DND-41 (cell line): ENCODE measurements at regions not wholly inside any gene's neighbourhood (a gene's known extent, or its start where the extent isn't known, plus 50 kb on each side); places are given as distances from the start of the nearest gene placed in this dataset.

Experiments used
- ATAC-seq: fragments of 200-7000 bp; cut with Tn5 transposase; 3 replicates; pipeline ENCODE4 v1.9.1; 2021; ENCODE audit warnings: low read depth; ENCODE audit not compliant: insufficient read depth
- DNase-seq: peaks from one replicate; pipeline ENCODE4 v3.0.0-alpha.2; 2020
- H2AFZ ChIP-seq: 2 replicates; pipeline ENCODE4 v1.6.0; 2012; ENCODE audit warnings: low read depth, low read length
- H3K27ac ChIP-seq: 2 replicates; pipeline ENCODE4 v1.5.1; 2012; ENCODE audit warnings: low read length, inconsistent platforms
- H3K27me3 ChIP-seq: fragments of 200-600 bp; sonication (generic); 2 replicates; pipeline ENCODE4 v1.6.0; 2012; ENCODE audit warnings: low read length, mild to moderate bottlenecking, inconsistent platforms; ENCODE audit not compliant: insufficient read depth, poor library complexity
- H3K36me3 ChIP-seq: 2 replicates; pipeline ENCODE4 v1.5.1; 2012; ENCODE audit warnings: low read length, inconsistent platforms; ENCODE audit not compliant: insufficient read depth
- H3K4me1 ChIP-seq: 2 replicates; pipeline ENCODE4 v1.5.1; 2012; ENCODE audit warnings: mild to moderate bottlenecking, low read length; ENCODE audit not compliant: insufficient read depth
- H3K4me2 ChIP-seq: 2 replicates; pipeline ENCODE4 v1.6.0; 2012; ENCODE audit warnings: mild to moderate bottlenecking, moderate library complexity, low read length, inconsistent platforms; ENCODE audit not compliant: insufficient read depth
- H3K4me3 ChIP-seq, 2 experiments: fragments of 200-600 bp in 1 of 2; shearing (Covaris generic) in 1 of 2; 2 replicates each; pipeline ENCODE4 v1.5.1; 2012 to 2016; ENCODE audit warnings: inconsistent platforms in 2 of 2, low read length in 2 of 2, mild to moderate bottlenecking in 2 of 2, low read depth in 1 of 2, moderate library complexity in 1 of 2
- H3K79me2 ChIP-seq: 2 replicates; pipeline ENCODE4 v1.6.0; 2012; ENCODE audit warnings: low read length, inconsistent platforms; ENCODE audit not compliant: insufficient read depth
- H3K9ac ChIP-seq: 2 replicates; pipeline ENCODE4 v1.6.0; 2012; ENCODE audit warnings: low read depth, mild to moderate bottlenecking, inconsistent platforms, low read length, moderate library complexity
- H3K9me3 ChIP-seq: 2 replicates; pipeline ENCODE4 v1.5.1; 2012; ENCODE audit warnings: low read length, moderate library complexity, mild to moderate bottlenecking, inconsistent platforms; ENCODE audit not compliant: insufficient read depth, severe bottlenecking
- H4K20me1 ChIP-seq: 2 replicates; pipeline ENCODE4 v1.6.0; 2012; ENCODE audit warnings: low read length; ENCODE audit not compliant: insufficient read depth
- EZH2 ChIP-seq: IDR thresholded peaks from 3 replicates; pipeline ENCODE4 v1.6.1; 2012; ENCODE audit warnings: borderline replicate concordance, low read depth, mild to moderate bottlenecking, moderate library complexity, low read length, inconsistent platforms; ENCODE audit not compliant: severe bottlenecking
- TF ChIP-seq, protein P1 (sequence below): IDR thresholded peaks from 2 replicates; pipeline ENCODE4 v1.5.1; 2012; ENCODE audit warnings: borderline replicate concordance, low read length, moderate library complexity, mild to moderate bottlenecking; ENCODE audit not compliant: poor library complexity, severe bottlenecking; ENCODE audit errors: extremely low read depth

DNA sequence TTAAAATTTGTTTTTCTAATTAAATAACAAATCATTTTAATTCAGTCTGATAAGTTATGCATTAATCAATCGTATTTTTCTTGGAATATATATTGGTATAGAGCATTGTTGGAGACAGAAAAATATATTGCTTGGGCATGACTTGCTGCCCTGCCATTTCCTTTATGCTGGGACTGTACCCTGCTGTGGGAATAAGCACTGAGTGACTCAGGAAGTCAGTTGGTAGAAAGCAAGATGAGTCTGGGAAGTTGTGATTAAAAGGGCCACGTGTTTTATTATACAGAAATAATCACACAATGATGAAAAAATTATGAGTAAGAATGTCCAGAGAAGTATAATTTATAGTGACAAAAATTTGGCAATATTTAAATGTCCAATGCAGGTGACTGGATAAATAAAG is 139.5 kb downstream of the KIF18A start:
- no peaks in the 10 kb centered on the region for H3K36me3 ChIP-seq
- no peak for ATAC-seq
- no peaks in the 10 kb centered on the region for H3K9me3 ChIP-seq

DNA sequence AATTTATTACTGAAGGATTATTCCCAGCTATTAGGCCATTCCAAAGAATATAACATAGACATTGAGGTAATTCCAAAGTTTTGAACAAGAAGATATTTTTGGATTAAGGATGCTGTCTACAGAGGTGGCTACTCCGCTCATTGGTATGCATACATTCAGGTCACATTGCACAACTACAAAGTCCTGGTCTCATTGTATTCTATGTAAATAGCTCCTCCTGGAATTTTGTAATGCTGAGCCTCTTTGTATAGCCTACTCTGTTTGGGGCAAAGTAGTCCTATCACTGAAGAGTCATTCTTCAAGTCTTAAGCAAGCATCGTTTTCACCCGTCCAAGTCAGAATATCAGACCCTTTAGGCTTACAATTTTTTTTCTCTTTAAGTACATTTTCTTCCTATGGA is 142.4 kb downstream of the KIF18A start:
- Histone ChIP-seq H3K79me2 (no peaks in the 10 kb centered on the region), H4K20me1 (no peaks in the 10 kb centered on the region), H3K27ac (no peak overlapping the region), H3K4me2 (no peak overlapping the region), H3K4me1 (no peaks in the 10 kb centered on the region), H3K9ac (no peak overlapping the region), H3K4me3 (no peak overlapping the region), H3K9me3 (no peaks in the 10 kb centered on the region), H2AFZ (no peak overlapping the region), H3K36me3 (no peaks in the 10 kb centered on the region), H3K27me3 (no peaks in the 10 kb centered on the region)
- DNase-seq, result no peak
- TF ChIP-seq EZH2, result no peak
- TF ChIP-seq, protein P1, sequence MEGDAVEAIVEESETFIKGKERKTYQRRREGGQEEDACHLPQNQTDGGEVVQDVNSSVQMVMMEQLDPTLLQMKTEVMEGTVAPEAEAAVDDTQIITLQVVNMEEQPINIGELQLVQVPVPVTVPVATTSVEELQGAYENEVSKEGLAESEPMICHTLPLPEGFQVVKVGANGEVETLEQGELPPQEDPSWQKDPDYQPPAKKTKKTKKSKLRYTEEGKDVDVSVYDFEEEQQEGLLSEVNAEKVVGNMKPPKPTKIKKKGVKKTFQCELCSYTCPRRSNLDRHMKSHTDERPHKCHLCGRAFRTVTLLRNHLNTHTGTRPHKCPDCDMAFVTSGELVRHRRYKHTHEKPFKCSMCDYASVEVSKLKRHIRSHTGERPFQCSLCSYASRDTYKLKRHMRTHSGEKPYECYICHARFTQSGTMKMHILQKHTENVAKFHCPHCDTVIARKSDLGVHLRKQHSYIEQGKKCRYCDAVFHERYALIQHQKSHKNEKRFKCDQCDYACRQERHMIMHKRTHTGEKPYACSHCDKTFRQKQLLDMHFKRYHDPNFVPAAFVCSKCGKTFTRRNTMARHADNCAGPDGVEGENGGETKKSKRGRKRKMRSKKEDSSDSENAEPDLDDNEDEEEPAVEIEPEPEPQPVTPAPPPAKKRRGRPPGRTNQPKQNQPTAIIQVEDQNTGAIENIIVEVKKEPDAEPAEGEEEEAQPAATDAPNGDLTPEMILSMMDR, result no peak
- ATAC-seq, result no peak

More for the DNA sequence above, 139.5 kb downstream of the KIF18A start:
- Histone ChIP-seq H3K27me3 (no peaks in the 10 kb centered on the region), H3K9ac (no peak overlapping the region), H3K4me3 (no peak overlapping the region), H2AFZ (no peak overlapping the region), H3K79me2 (no peaks in the 10 kb centered on the region), H4K20me1 (no peaks in the 10 kb centered on the region), H3K4me2 (no peak overlapping the region), H3K27ac (no peak overlapping the region), H3K4me1 (no peaks in the 10 kb centered on the region)
- no peak for DNase-seq
- TF ChIP-seq, protein P1, result no peak
- no peak for TF ChIP-seq EZH2

DNA sequence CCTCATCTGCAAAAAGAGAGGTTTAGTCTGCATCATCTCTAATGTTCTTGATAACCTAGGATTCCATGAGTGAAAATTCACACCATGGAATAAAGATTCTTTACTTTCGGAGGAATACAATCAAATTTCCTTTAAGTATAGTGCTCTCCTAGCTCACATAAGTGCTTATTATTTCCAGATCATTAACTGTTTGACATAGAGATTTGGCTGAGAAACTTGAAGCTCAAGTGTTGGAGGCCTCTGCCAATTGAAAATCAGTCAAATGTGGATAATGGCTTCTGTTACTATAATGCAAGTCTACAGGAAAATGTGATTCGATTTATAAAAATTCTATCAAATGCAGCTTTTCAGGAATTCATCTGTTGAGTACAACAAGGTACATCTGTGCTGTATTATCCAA is 144.6 kb downstream of the KIF18A start:
- no peaks in the 10 kb centered on the region for H3K36me3 ChIP-seq
- no peak overlapping the region for H2AFZ ChIP-seq
- H3K4me1 ChIP-seq, result no peaks in the 10 kb centered on the region
- ATAC-seq (no peak), DNase-seq (no peak)
- no peaks in the 10 kb centered on the region for H3K9me3 ChIP-seq
- no peak overlapping the region for H3K27ac ChIP-seq
- H3K4me2 ChIP-seq, result no peak overlapping the region
- no peaks in the 10 kb centered on the region for H3K27me3 ChIP-seq
- no peak overlapping the region for H3K9ac ChIP-seq
- no peak overlapping the region for H3K4me3 ChIP-seq
- TF ChIP-seq EZH2, result no peak
- TF ChIP-seq, protein P1, result no peak
- no peaks in the 10 kb centered on the region for H4K20me1 ChIP-seq
- no peaks in the 10 kb centered on the region for H3K79me2 ChIP-seq
